GM19463 (cell line): ENCODE measurements at regions not wholly inside any gene's neighbourhood (a gene's known extent, or its start where the extent isn't known, plus 50 kb on each side); places are given as distances from the start of the nearest gene placed in this dataset.
"Not testable (repeated sequence)": the region's sequence is repeated elsewhere in the genome, so short reads cannot be mapped to it uniquely, and the experiment has no call there.

ENCODE experiments used
- ATAC-seq: cut with Tn5 transposase; IDR thresholded peaks from one replicate; pipeline ENCODE4 v1.9.1; 2021; ENCODE audit warnings: mild to moderate bottlenecking, moderate library complexity; ENCODE audit not compliant: unreplicated experiment

- not testable (repeated sequence) for ATAC-seq
These were observed 53.2 kb upstream of the TERB2 start for GRCh38 chr15:44903281-44903680.

DNA sequence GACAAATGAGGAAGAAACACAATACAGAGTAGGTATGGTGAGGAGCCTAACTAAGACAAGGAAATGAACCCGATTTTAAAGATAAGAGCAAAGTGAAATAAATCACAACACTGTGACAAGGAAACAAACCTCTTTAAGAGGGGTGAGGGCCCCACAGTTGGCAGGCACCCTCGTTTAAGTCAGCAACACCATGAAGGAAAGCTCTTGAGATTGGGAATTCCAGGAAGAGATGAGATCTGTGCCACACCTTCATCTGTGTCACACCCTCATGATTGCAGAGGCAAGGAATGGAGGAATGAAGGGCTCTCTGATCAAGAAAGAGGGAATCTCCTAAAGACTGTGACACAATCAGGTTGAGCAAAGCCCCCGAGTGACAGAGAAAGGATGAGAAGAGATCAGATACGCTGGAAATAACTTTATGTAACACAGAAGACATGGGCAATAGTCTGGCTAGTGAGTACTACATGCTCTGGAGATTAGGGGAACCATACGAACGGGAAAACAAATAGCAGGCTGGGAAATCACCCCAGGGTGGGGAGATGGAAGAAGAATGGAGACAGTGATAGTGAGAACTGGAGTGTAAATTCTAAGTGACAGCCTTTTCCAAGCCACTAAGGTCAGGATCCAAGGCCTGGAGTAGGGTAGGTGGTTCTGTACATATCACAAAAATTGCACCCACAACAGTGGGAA lies 51.7 kb upstream of the TERB2 start:
- not testable (repeated sequence) for ATAC-seq
